ENCODE measurements at regions not wholly inside any gene's neighbourhood (a gene's known extent, or its start where the extent isn't known, plus 50 kb on each side); places are given as distances from the start of the nearest gene placed in this dataset.

DNA sequence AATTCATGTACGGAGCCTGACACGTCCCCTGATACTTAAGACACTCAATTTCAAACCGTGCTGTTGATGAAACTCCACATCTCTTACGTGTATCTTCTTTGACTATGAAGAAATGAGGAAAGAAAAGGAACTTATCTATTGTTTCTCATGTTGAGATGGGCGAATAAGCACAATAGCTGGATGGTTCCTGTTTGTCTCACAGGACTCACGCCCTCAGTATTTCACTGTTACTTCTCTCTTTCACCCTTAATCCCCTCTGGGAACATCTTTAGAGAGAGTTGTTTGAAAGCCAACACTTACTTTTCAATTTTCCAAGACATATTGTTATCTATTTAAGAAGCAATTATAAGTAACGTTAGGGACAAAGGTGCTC, 99.8 kb downstream of the COPS8 start:
- Histone ChIP-seq H3K4me3 (no peak overlapping the region), H3K4me1 (peaks cover 0 to 6% (median 0%) of the 10 kb centered on the region in 4 donors), H3K9me3 (no peaks in the 10 kb centered on the region), H3K27me3 (no peaks in the 10 kb centered on the region), H3K36me3 (no peaks in the 10 kb centered on the region), H3K27ac (no peak overlapping the region)
- TF ChIP-seq POLR2AphosphoS5 (IDR thresholded peaks at IDR 0.05) (no peak), EP300 (IDR thresholded peaks at IDR 0.05; ENCODE audit: low read depth) (no peak), POLR2A (IDR thresholded peaks at IDR 0.05) (no peak)
- TF ChIP-seq, protein P1, sequence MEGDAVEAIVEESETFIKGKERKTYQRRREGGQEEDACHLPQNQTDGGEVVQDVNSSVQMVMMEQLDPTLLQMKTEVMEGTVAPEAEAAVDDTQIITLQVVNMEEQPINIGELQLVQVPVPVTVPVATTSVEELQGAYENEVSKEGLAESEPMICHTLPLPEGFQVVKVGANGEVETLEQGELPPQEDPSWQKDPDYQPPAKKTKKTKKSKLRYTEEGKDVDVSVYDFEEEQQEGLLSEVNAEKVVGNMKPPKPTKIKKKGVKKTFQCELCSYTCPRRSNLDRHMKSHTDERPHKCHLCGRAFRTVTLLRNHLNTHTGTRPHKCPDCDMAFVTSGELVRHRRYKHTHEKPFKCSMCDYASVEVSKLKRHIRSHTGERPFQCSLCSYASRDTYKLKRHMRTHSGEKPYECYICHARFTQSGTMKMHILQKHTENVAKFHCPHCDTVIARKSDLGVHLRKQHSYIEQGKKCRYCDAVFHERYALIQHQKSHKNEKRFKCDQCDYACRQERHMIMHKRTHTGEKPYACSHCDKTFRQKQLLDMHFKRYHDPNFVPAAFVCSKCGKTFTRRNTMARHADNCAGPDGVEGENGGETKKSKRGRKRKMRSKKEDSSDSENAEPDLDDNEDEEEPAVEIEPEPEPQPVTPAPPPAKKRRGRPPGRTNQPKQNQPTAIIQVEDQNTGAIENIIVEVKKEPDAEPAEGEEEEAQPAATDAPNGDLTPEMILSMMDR (IDR thresholded peaks at IDR 0.05), result no peak
- no peak for DNase-seq
- WGBS, 2 donors (ENCODE audit: low coverage in 1 of 2), result 62 to 70% methylated on average over 7 of the region's 7 CpGs
- intact Hi-C loops (cut with DNase I; ENCODE audit: low total_unique reads) (no loop called here), in situ Hi-C loops (cut with MboI; ENCODE audit: low pct_ligation_motif_present in 1 of 4, low pct_unique_long_range_greater_than_20kb in 1 of 4, low sequenced_read_pairs in 3 of 4) (no loop called here)

DNA sequence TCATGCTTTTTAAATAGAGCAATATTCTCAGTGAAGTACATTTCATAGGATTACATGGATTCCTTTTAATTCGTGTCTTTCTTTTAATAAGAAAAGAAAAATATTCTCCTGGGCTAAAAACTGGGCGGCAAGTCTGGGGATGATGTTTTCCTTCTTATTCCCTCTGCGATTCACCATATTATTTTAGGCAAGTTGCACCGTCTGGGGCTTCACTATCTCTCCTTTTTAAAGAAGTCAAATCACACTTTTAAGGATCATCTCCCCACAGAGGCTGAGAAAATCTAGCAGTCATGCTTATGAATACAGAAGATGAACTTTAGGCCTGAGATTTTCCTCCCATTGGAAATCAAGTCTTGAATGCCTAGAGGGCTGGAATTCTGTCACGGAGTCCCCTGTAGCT, 104.1 kb downstream of the COPS8 start:
- Histone ChIP-seq H3K4me1 (no peaks in the 10 kb centered on the region), H3K36me3 (no peaks in the 10 kb centered on the region), H3K27me3 (no peaks in the 10 kb centered on the region), H3K9me3 (no peaks in the 10 kb centered on the region), H3K27ac (no peak overlapping the region), H3K4me3 (no peak overlapping the region)
- no peak for TF ChIP-seq POLR2A (IDR thresholded peaks at IDR 0.05)
- TF ChIP-seq EP300 (IDR thresholded peaks at IDR 0.05; ENCODE audit: low read depth), result no peak
- TF ChIP-seq, protein P1 (IDR thresholded peaks at IDR 0.05), result no peak
- no peak for TF ChIP-seq POLR2AphosphoS5 (IDR thresholded peaks at IDR 0.05)
- intact Hi-C loops (cut with DNase I; ENCODE audit: low total_unique reads), result no loop called here
- 85 to 91% methylated on average over 5 of the region's 5 CpGs for WGBS, 2 donors (ENCODE audit: low coverage in 1 of 2)
- in situ Hi-C loops (cut with MboI; ENCODE audit: low pct_ligation_motif_present in 1 of 4, low pct_unique_long_range_greater_than_20kb in 1 of 4, low sequenced_read_pairs in 3 of 4), result no loop called here
- no peak for DNase-seq

DNA sequence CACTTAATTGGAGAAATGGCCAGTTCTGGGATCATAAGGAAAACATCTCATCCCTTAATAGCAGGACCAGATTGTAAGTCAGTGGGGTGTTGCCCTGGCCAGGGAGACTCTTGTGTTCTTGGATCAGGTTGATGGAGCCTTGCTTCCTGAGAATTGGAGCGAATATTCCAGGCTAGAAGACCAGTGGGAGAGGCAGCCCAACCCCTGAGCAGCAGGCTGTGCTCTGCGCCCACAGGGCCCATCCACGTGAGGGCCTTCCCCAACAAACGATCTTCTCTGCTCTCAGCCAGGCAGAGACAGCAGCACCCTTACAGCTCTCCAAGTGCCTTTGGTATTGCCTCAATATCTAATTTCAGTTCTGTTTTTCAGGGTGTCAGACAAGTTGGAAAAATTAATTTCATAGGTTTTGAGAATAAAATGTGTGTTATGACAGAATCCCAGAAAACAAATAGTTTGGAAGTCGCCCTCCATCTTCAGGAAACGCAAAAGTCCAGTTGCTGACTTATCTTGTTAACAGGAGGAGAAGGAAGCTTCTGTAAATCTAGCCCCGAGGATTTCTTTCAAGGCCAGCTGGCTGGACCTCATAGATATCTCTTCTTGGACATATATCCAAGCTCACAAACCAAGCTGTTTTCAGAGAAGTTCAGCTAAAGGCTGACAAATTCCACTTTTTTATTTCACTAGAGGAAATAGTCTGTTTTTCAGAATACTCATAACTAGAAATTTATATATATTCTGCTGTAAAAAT, 105.5 kb downstream of the COPS8 start:
- TF ChIP-seq POLR2AphosphoS5 (IDR thresholded peaks at IDR 0.05) (no peak), EP300 (IDR thresholded peaks at IDR 0.05; ENCODE audit: low read depth) (no peak), POLR2A (IDR thresholded peaks at IDR 0.05) (no peak)
- TF ChIP-seq, protein P1 (IDR thresholded peaks at IDR 0.05), result no peak
- no peaks in the 10 kb centered on the region for H3K9me3 ChIP-seq
- H3K4me3 ChIP-seq, result no peak overlapping the region
- no peaks in the 10 kb centered on the region for H3K4me1 ChIP-seq
- in situ Hi-C loops (cut with MboI; ENCODE audit: low pct_ligation_motif_present in 1 of 4, low pct_unique_long_range_greater_than_20kb in 1 of 4, low sequenced_read_pairs in 3 of 4), result no loop called here
- DNase-seq, result no peak
- no peaks in the 10 kb centered on the region for H3K27me3 ChIP-seq
- intact Hi-C loops (cut with DNase I; ENCODE audit: low total_unique reads), result no loop called here
- 64 to 70% methylated on average over 4 to 7 of the region's 7 CpGs for WGBS, 2 donors (ENCODE audit: low coverage in 1 of 2)
- no peaks in the 10 kb centered on the region for H3K36me3 ChIP-seq
- peak overlapping the region; percentile 14 to 59 (median 32) for H3K27ac ChIP-seq

DNA sequence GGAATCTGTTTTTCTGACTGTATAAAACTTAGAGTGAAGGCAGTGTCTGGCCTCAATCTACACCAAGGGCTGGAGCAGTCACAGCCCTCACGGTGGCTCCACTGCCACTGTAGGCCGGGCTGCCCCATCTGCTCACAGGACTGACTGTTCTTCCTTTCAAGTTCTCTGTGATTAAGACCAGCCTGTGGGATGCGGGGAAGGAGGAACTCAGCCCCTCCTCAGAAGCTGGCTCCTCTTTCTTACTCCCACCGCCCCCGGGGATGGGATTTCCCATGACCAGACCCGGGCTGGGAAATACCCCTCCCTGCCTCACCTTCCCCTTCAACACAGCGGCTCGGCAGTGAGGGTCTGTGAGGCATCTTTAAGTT, 106.0 kb downstream of the COPS8 start:
- Histone ChIP-seq H3K9me3 (no peaks in the 10 kb centered on the region), H3K27ac (peak overlapping the region; percentile 14 to 59 (median 32)), H3K27me3 (no peaks in the 10 kb centered on the region), H3K4me1 (peaks cover 0 to 1% (median 0%) of the 10 kb centered on the region in 4 donors), H3K4me3 (no peak overlapping the region), H3K36me3 (no peaks in the 10 kb centered on the region)
- in situ Hi-C loops (cut with MboI; ENCODE audit: low pct_ligation_motif_present in 1 of 4, low pct_unique_long_range_greater_than_20kb in 1 of 4, low sequenced_read_pairs in 3 of 4), result no loop called here
- TF ChIP-seq, protein P1 (IDR thresholded peaks at IDR 0.05), result no peak
- TF ChIP-seq EP300 (IDR thresholded peaks at IDR 0.05; ENCODE audit: low read depth), result no peak
- no peak for DNase-seq
- WGBS, 2 donors (ENCODE audit: low coverage in 1 of 2), result 17 to 77% methylated on average over 2 to 8 of the region's 8 CpGs
- intact Hi-C loops (cut with DNase I; ENCODE audit: low total_unique reads), result no loop called here

All from transverse colon (tissue), 4 donors.